ENCODE measurements at regions not wholly inside any gene's neighbourhood (a gene's known extent, or its start where the extent isn't known, plus 50 kb on each side); places are given as distances from the start of the nearest gene placed in this dataset.

GRCh38 chr3:83567935-83568334, 1390.9 kb upstream of the CADM2 start:
- DNase-seq (ENCODE audit: insufficient read length, low spot score), result no peak
- no peak for FAIRE-seq
- no peak for TF ChIP-seq POLR2A (IDR thresholded peaks at IDR 0.05; ENCODE audit: low read depth, low read length)

GRCh38 chr3:83581546-83581945, 1377.2 kb upstream of the CADM2 start:
- no peak for FAIRE-seq
- DNase-seq (ENCODE audit: insufficient read length, low spot score), result no peak
- no peak for TF ChIP-seq POLR2A (IDR thresholded peaks at IDR 0.05; ENCODE audit: low read depth, low read length)

- DNase-seq (ENCODE audit: insufficient read length, low spot score) (no peak), FAIRE-seq (no peak)
- no peak for TF ChIP-seq POLR2A (IDR thresholded peaks at IDR 0.05; ENCODE audit: low read depth, low read length)
Measured at GRCh38 chr3:83601704-83602103, 1357.1 kb upstream of the CADM2 start.

- FAIRE-seq (no peak), DNase-seq (ENCODE audit: insufficient read length, low spot score) (no peak)
- TF ChIP-seq POLR2A (IDR thresholded peaks at IDR 0.05; ENCODE audit: low read depth, low read length), result no peak
Measured at GRCh38 chr3:83622526-83622925, 1336.3 kb upstream of the CADM2 start.

GRCh38 chr3:83625261-83625660, 1333.5 kb upstream of the CADM2 start:
- no peak for TF ChIP-seq POLR2A (IDR thresholded peaks at IDR 0.05; ENCODE audit: low read depth, low read length)
- no peak for FAIRE-seq
- no peak for DNase-seq (ENCODE audit: insufficient read length, low spot score)

GRCh38 chr3:83628471-83628870, 1330.3 kb upstream of the CADM2 start:
- no peak for FAIRE-seq

GRCh38 chr3:83632526-83632925, 1326.3 kb upstream of the CADM2 start:
- FAIRE-seq (no peak), DNase-seq (ENCODE audit: insufficient read length, low spot score) (no peak)
- TF ChIP-seq POLR2A (IDR thresholded peaks at IDR 0.05; ENCODE audit: low read depth, low read length), result no peak

More at GRCh38 chr3:83628471-83628870, 1330.3 kb upstream of the CADM2 start:
- no peak for TF ChIP-seq POLR2A (IDR thresholded peaks at IDR 0.05; ENCODE audit: low read depth, low read length)
- no peak for DNase-seq (ENCODE audit: insufficient read length, low spot score)

GRCh38 chr3:83633758-83634157, 1325.0 kb upstream of the CADM2 start:
- FAIRE-seq, result no peak
- TF ChIP-seq POLR2A (IDR thresholded peaks at IDR 0.05; ENCODE audit: low read depth, low read length), result no peak
- DNase-seq (ENCODE audit: insufficient read length, low spot score), result no peak

GRCh38 chr3:83649692-83650091, 1309.1 kb upstream of the CADM2 start:
- DNase-seq (ENCODE audit: insufficient read length, low spot score) (no peak), FAIRE-seq (no peak)
- no peak for TF ChIP-seq POLR2A (IDR thresholded peaks at IDR 0.05; ENCODE audit: low read depth, low read length)

- FAIRE-seq (no peak), DNase-seq (ENCODE audit: insufficient read length, low spot score) (no peak)
- no peak for TF ChIP-seq POLR2A (IDR thresholded peaks at IDR 0.05; ENCODE audit: low read depth, low read length)
Measured at GRCh38 chr3:83655083-83655482, 1303.7 kb upstream of the CADM2 start.

- TF ChIP-seq POLR2A (IDR thresholded peaks at IDR 0.05; ENCODE audit: low read depth, low read length), result no peak
- DNase-seq (ENCODE audit: insufficient read length, low spot score), result no peak
- FAIRE-seq, result no peak
Measured at GRCh38 chr3:83662381-83662960, 1296.3 kb upstream of the CADM2 start.

- FAIRE-seq, result no peak
- TF ChIP-seq POLR2A (IDR thresholded peaks at IDR 0.05; ENCODE audit: low read depth, low read length), result no peak
- DNase-seq (ENCODE audit: insufficient read length, low spot score), result no peak
Measured at GRCh38 chr3:83670416-83670815, 1288.4 kb upstream of the CADM2 start.

- FAIRE-seq (no peak), DNase-seq (ENCODE audit: insufficient read length, low spot score) (no peak)
- no peak for TF ChIP-seq POLR2A (IDR thresholded peaks at IDR 0.05; ENCODE audit: low read depth, low read length)
Measured at GRCh38 chr3:83683937-83684598, 1274.7 kb upstream of the CADM2 start.

GRCh38 chr3:83706669-83707068, 1252.1 kb upstream of the CADM2 start:
- DNase-seq (ENCODE audit: insufficient read length, low spot score) (no peak), FAIRE-seq (no peak)
- TF ChIP-seq POLR2A (IDR thresholded peaks at IDR 0.05; ENCODE audit: low read depth, low read length), result no peak

- TF ChIP-seq POLR2A (IDR thresholded peaks at IDR 0.05; ENCODE audit: low read depth, low read length), result no peak
- DNase-seq (ENCODE audit: insufficient read length, low spot score), result no peak
- FAIRE-seq, result no peak
Measured at GRCh38 chr3:83715307-83715706, 1243.5 kb upstream of the CADM2 start.
